Fibroblast of the aortic adventitia (primary cell): ENCODE measurements at regions not wholly inside any gene's neighbourhood (a gene's known extent, or its start where the extent isn't known, plus 50 kb on each side); places are given as distances from the start of the nearest gene placed in this dataset.

Source experiments
- DNase-seq: peaks from one replicate; pipeline ENCODE4 v3.0.0-alpha.2; 2010; ENCODE audit warnings: low read depth
- H3K4me3 ChIP-seq: 2 replicates; pipeline ENCODE4 v1.5.1; 2011; ENCODE audit warnings: low read depth, mild to moderate bottlenecking, control low read depth, low read length, moderate library complexity
- TF ChIP-seq, protein P1 (sequence below): IDR thresholded peaks from 2 replicates; pipeline ENCODE4 v1.5.1; 2011; ENCODE audit warnings: mild to moderate bottlenecking, low read length, control low read depth, inconsistent platforms; ENCODE audit not compliant: insufficient read depth

DNA sequence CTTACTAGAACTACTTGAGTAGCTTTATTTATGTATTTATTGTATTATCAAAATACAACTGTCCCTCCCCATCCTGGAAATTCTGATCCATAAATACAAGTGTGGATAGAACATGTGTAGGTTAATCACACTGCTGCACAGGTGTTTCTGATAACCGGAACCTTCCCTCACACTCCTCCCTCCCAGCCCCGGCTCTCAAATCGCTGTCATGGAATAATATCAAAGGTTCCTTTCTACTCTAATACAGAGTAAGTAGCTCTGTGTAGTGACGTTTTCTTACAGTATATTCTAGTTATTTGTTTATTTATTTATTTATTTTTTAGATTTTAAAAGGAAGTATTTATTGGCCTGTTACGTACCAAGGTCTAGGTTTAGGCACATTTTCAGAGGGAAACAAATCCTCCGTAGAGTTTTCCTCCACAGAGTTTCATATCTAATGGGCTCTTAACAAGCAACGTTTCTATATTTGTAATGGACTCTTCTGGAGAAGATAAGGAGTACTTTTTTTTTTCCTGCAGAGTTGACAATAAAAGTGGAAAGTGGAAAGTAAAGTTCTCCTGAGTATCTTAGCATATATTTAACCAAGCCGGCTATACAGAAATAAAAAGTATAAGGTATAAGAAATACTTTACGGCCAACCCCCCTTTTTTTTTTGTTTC lies 129.0 kb upstream of the CARD18 start:
- TF ChIP-seq, protein P1, sequence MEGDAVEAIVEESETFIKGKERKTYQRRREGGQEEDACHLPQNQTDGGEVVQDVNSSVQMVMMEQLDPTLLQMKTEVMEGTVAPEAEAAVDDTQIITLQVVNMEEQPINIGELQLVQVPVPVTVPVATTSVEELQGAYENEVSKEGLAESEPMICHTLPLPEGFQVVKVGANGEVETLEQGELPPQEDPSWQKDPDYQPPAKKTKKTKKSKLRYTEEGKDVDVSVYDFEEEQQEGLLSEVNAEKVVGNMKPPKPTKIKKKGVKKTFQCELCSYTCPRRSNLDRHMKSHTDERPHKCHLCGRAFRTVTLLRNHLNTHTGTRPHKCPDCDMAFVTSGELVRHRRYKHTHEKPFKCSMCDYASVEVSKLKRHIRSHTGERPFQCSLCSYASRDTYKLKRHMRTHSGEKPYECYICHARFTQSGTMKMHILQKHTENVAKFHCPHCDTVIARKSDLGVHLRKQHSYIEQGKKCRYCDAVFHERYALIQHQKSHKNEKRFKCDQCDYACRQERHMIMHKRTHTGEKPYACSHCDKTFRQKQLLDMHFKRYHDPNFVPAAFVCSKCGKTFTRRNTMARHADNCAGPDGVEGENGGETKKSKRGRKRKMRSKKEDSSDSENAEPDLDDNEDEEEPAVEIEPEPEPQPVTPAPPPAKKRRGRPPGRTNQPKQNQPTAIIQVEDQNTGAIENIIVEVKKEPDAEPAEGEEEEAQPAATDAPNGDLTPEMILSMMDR = no peak
- no peak overlapping the region for H3K4me3 ChIP-seq
- DNase-seq = no peak

DNA sequence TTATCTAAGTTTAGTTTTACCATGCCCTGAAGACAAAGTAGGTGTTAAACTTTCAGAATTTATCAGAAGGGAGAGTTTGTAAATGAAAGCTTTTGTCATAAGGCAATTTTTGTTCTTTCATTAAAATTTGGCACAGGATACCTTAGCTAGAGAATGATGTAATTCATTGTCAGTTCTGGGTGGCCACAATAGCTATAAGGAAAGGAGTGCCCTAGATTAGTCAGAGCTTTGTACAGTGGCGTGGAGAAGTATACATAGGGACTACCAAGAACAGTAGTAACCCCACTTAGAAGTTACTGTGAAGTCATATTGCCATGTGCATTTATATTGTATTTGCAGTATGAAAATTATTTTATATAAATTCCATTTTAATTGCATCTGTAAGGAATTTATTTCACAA lies 126.3 kb upstream of the CARD18 start:
- H3K4me3 ChIP-seq = no peak overlapping the region
- peak; percentile 49 for DNase-seq
- TF ChIP-seq, protein P1 = no peak

DNA sequence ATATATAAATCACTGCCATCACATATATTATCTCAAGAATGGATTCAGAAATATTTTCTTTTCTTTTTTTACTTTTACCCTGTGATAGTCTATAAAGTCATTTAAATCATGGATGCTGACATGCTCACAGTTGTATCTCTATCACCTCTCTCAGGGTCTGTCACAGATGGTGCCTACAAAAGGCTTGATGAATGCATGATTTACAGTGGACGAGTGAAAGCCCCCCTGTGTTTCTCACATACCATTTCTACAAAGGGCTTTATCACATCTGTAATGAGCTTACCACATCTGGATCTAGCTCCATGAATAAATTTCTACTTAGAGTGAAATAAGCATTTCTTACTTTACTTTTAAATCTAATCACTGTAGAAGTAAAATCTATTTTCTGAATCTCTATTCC lies 121.4 kb upstream of the CARD18 start:
- no peak overlapping the region for H3K4me3 ChIP-seq
- DNase-seq = no peak
- TF ChIP-seq, protein P1 = no peak

DNA sequence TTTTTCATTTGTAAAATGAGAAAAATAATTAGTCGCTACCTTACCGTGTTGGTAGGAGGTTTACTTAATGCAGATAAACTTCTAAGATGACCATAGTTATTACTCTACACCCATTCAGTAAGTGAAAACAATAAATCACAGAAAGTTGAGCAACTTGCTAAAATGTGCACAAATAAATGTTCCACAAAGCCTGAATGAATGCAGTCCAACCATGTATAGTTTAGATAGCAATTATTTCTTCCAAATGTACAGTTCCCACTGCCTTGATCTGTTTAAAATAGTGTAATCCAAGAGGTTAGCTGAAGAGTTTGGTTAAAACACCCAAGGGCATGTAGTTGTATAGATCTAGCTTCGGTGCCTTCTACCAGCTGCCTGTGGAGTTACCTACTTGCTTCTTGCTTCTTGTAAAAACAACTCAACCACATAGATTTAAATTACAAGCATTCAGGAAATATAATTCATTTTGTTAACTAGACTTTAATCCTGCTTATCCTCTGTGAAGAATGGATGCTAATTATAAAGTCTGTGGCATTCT lies 106.3 kb upstream of the CARD18 start:
- TF ChIP-seq, protein P1 = no peak

DNA sequence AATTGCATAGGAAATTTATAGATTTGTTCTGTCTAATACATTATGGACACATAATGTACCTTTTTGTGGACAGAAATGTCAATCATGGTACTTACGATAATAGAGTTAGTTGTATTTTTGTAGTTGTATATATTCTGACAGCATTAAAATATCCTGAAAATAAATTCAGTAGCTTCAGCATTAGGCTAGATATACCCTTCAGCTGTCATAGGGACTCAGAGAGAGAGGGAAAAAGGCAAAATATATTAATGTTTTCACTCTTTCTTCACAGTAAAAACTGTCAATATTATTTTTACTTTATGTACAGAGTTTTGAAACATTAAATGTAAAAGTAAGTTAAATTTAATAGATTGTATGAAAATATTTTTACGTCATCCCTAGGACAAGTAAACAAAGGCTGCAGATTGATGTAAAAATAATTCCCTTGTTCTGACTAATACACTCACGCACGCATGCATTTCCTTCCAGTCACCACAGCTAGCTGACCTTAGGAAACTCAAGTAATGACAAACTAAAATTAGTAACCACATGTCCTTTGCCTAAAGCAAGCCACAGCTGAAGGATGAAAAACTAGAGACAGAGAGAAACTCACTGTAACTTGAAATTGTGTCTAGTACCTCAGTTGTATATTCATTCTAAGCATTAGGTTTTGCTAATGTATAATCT lies 104.7 kb upstream of the CARD18 start:
- peak; percentile 91 for DNase-seq
- TF ChIP-seq, protein P1 = no peak
- no peak overlapping the region for H3K4me3 ChIP-seq

More for the DNA sequence above, 106.3 kb upstream of the CARD18 start:
- no peak overlapping the region for H3K4me3 ChIP-seq
- DNase-seq = no peak

DNA sequence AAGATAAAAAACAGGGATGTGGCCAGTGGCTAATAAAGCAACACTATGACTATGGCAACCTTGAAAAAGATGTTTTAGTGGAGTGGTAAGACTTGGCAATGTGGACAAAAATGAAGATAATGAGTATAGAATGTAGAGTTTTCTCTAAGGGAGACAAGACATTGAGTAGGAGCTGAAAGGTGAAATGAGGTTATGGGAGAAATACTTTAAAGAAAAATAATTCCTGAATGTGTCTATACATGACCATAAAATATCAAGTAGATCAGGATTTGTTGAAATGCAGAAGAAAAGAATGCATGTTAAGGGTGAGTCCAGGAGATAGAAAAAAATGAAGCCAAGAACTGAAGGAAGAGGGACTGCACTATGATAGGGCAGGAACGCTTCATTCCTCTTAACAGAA lies 101.6 kb upstream of the CARD18 start:
- H3K4me3 ChIP-seq = no peak overlapping the region
- no peak for DNase-seq
- TF ChIP-seq, protein P1 = no peak
